Transverse colon (tissue), 4 donors: ENCODE measurements at regions not wholly inside any gene's neighbourhood (a gene's known extent, or its start where the extent isn't known, plus 50 kb on each side); places are given as distances from the start of the nearest gene placed in this dataset.
"Not testable (repeated sequence)": the region's sequence is repeated elsewhere in the genome, so short reads cannot be mapped to it uniquely, and the experiment has no call there.

Source experiments
- DNase-seq: peaks from one replicate; pipeline ENCODE4 v3.0.0-alpha.2; 2019
- H3K27ac ChIP-seq, 4 donors: fragments of 200-600 bp; sonication (generic); 2 replicates each; pipeline ENCODE4 v1.5.1; 2016 to 2018; ENCODE audit warnings: inconsistent platforms in 4 of 4
- H3K27me3 ChIP-seq: fragments of 200-600 bp; sonication (generic); 2 replicates; pipeline ENCODE4 v1.5.1; 2017; ENCODE audit warnings: inconsistent platforms
- H3K36me3 ChIP-seq, 4 donors: fragments of 200-600 bp; sonication (generic); 2 replicates each; pipeline ENCODE4 v1.5.1; 2017 to 2019; ENCODE audit warnings: inconsistent platforms in 4 of 4
- H3K4me1 ChIP-seq, 4 donors: fragments of 200-600 bp; sonication (generic); 2 replicates each; pipeline ENCODE4 v1.5.1; 2017 to 2020; ENCODE audit warnings: inconsistent platforms in 4 of 4
- H3K4me3 ChIP-seq, 4 donors: fragments of 200-600 bp; sonication (generic); 1 replicate in 1 of 4; 2 replicates in 3 of 4; pipeline versions ENCODE4 v1.5.1 to v1.6.1; 2017 to 2019; ENCODE audit warnings: inconsistent platforms in 4 of 4
- H3K9me3 ChIP-seq, 2 donors: fragments of 200-600 bp; sonication (generic); 2 replicates each; pipeline ENCODE4 v1.5.1; 2017 to 2019; ENCODE audit warnings: inconsistent platforms in 2 of 2
- CTCF ChIP-seq, 5 experiments: fragments of 200-600 bp in 3 of 5; fragments of 450-650 bp in 2 of 5; sonication (generic) in 3 of 5; IDR thresholded peaks; 1 replicate in 2 of 5; 2 replicates in 3 of 5; pipeline ENCODE4 v1.5.1; 2016 to 2017; ENCODE audit warnings: antibody characterized with exemption in 5 of 5, inconsistent platforms in 3 of 5, mild to moderate bottlenecking in 2 of 5, moderate library complexity in 1 of 5
- EP300 ChIP-seq: sonication (generic); formaldehyde crosslinking; IDR thresholded peaks from one replicate; pipeline ENCODE4 v1.6.1; 2017; ENCODE audit warnings: antibody characterized with exemption, low read depth
- POLR2A ChIP-seq: fragments of 450-650 bp; IDR thresholded peaks from one replicate; pipeline ENCODE4 v1.6.1; 2016; ENCODE audit warnings: antibody characterized with exemption, mild to moderate bottlenecking, moderate library complexity
- POLR2AphosphoS5 ChIP-seq, 3 donors: sonication (generic); formaldehyde crosslinking; IDR thresholded peaks; one replicate each; pipeline ENCODE4 v1.6.1; 2016; ENCODE audit warnings: antibody characterized with exemption in 3 of 3
- WGBS, 2 donors: methylation state at CpG; one replicate each; pipeline ENCODE4 v1.1.5; 2018; ENCODE audit warnings: low coverage in 1 of 2; 5-methylcytosine and 5-hydroxymethylcytosine counted together
- in situ Hi-C, 4 donors: fragments of 200-750 bp; cut with MboI; loops; one replicate each; pipeline versions ENCODE4 v1.15.0 to v1.15.1; 2017; ENCODE audit warnings: low sequenced_read_pairs in 3 of 4, low pct_ligation_motif_present in 1 of 4, low pct_unique_long_range_greater_than_20kb in 1 of 4
- intact Hi-C: fragments of 100-400 bp; cut with DNase I; formaldehyde crosslinking; loops from one replicate; pipeline ENCODE4 v1.15.1; 2023; ENCODE audit warnings: low total_unique reads

GRCh38 chr10:118963341-118963740, 66.2 kb upstream of the NANOS1 start:
- no peak overlapping the region for H3K27ac ChIP-seq
- H3K36me3 ChIP-seq: no peaks in the 10 kb centered on the region
- intact Hi-C loops (no loop called here), in situ Hi-C loops (no loop called here)
- H3K4me3 ChIP-seq: no peak overlapping the region
- H3K27me3 ChIP-seq: no peaks in the 10 kb centered on the region
- peaks cover 9 to 16% (median 11%) of the 10 kb centered on the region in 4 donors for H3K4me1 ChIP-seq
- no peak for DNase-seq
- no peaks in the 10 kb centered on the region for H3K9me3 ChIP-seq
- WGBS, 2 donors: 87% methylated on average over 10 of the region's 10 CpGs; no CpG with 5 or more reads in 1 of the 2 donors
- no peak for TF ChIP-seq CTCF (IDR thresholded peaks at IDR 0.05)
- no peak for TF ChIP-seq POLR2AphosphoS5 (IDR thresholded peaks at IDR 0.05)
- TF ChIP-seq EP300: no peak
- TF ChIP-seq POLR2A: no peak

GRCh38 chr10:118963933-118964332, 65.6 kb upstream of the NANOS1 start:
- no peaks in the 10 kb centered on the region for H3K36me3 ChIP-seq
- no peak for DNase-seq
- H3K9me3 ChIP-seq: no peaks in the 10 kb centered on the region
- intact Hi-C loops (no loop called here), in situ Hi-C loops (no loop called here)
- peaks cover 5 to 10% (median 8%) of the 10 kb centered on the region in 4 donors for H3K4me1 ChIP-seq
- H3K4me3 ChIP-seq: no peak overlapping the region
- no peak for TF ChIP-seq POLR2AphosphoS5 (IDR thresholded peaks at IDR 0.05)
- TF ChIP-seq CTCF (IDR thresholded peaks at IDR 0.05): no peak
- no peak for TF ChIP-seq POLR2A
- no peak for TF ChIP-seq EP300
- no peak overlapping the region for H3K27ac ChIP-seq
- 93% methylated on average over 2 of the region's 2 CpGs; no CpG with 5 or more reads in 1 of the 2 donors for WGBS, 2 donors
- no peaks in the 10 kb centered on the region for H3K27me3 ChIP-seq

- H3K36me3 ChIP-seq, intact Hi-C loops, in situ Hi-C loops, H3K27ac ChIP-seq, DNase-seq, H3K27me3 ChIP-seq, H3K4me1 ChIP-seq, H3K9me3 ChIP-seq, H3K4me3 ChIP-seq: not testable (repeated sequence)
- WGBS, 2 donors: 85% methylated on average over 3 of the region's 3 CpGs; no CpG with 5 or more reads in 1 of the 2 donors
Observed at GRCh38 chr10:118964476-118964875, 65.0 kb upstream of the NANOS1 start.

DNA sequence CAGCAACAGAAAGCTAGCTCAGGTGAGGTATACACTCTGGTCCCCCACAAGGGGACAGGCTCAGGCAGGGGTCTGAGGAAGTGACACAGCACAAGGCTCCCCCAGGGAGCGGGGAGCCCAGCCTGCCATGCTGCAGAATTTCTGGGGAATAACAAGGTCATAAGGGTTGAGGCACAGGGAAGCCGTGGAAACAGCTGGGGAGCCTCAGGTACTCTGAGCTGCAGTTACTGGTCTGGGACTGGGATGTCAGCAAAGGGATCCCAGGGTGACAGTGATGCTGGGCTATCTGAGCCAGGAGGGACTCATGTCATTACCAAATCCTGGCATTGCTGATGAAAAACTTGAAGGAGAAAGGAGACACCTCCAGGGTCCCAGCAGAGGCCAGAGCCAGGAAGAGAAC, 64.4 kb upstream of the NANOS1 start:
- no peak for DNase-seq
- H3K27me3 ChIP-seq: no peaks in the 10 kb centered on the region
- in situ Hi-C loops (no loop called here), intact Hi-C loops (no loop called here)
- no peak overlapping the region for H3K4me3 ChIP-seq
- no peaks in the 10 kb centered on the region for H3K9me3 ChIP-seq
- TF ChIP-seq CTCF (IDR thresholded peaks at IDR 0.05): no peak
- TF ChIP-seq POLR2AphosphoS5 (IDR thresholded peaks at IDR 0.05): no peak
- TF ChIP-seq EP300: no peak
- no peak for TF ChIP-seq POLR2A
- no peaks in the 10 kb centered on the region for H3K4me1 ChIP-seq
- 92% methylated on average over 2 of the region's 2 CpGs; no CpG with 5 or more reads in 1 of the 2 donors for WGBS, 2 donors
- H3K27ac ChIP-seq: no peak overlapping the region
- no peaks in the 10 kb centered on the region for H3K36me3 ChIP-seq

- Histone ChIP-seq H3K36me3 (no peaks in the 10 kb centered on the region), H3K27ac (no peak overlapping the region), H3K4me1 (no peaks in the 10 kb centered on the region), H3K27me3 (no peaks in the 10 kb centered on the region), H3K9me3 (no peaks in the 10 kb centered on the region), H3K4me3 (no peak overlapping the region)
- WGBS, 2 donors: 38 to 60% methylated on average over 1 to 9 of the region's 9 CpGs
- TF ChIP-seq POLR2A: no peak
- TF ChIP-seq CTCF (IDR thresholded peaks at IDR 0.05): no peak
- no peak for TF ChIP-seq POLR2AphosphoS5 (IDR thresholded peaks at IDR 0.05)
- TF ChIP-seq EP300: no peak
- intact Hi-C loops: no loop called here
- in situ Hi-C loops: no loop called here
- no peak for DNase-seq
Observed at GRCh38 chr10:118965645-118966044, 63.9 kb upstream of the NANOS1 start.
